NCI-H510A treated with DMSO at 0.1 percent for 48 hours (cell line): ENCODE measurements at regions not wholly inside any gene's neighbourhood (a gene's known extent, or its start where the extent isn't known, plus 50 kb on each side); places are given as distances from the start of the nearest gene placed in this dataset.
A peak's percentile ranks its signal among the peaks of the same experiment; 100 is the strongest.

Experiments
- DNase-seq: peaks from one replicate; lab custom pipeline; 2025; lab: John Stamatoyannopoulos, UW

- DNase-seq: peak; percentile 3
Measured at GRCh38 chr6:23154159-23154558, 584.8 kb downstream of the HDGFL1 start.

DNA sequence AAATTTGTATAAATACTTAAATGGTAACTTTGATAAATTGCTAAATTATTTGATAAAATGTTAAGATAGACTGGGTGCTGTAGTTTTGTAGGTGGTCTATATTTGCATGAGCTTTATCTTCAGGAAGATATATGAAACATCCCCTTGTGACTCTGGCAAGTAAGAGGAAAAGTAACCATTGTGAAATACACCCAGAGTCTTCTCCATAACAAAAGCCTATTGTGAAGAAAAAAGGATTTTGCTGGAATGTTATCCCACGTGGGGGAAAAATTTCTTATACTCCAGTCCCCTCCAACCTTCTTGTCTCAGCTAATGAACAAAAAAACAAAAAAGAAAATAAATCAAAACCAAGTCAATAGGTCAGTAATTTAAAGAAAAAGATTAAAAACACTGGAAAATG lies 600.7 kb downstream of the HDGFL1 start:
- DNase-seq: no peak

DNA sequence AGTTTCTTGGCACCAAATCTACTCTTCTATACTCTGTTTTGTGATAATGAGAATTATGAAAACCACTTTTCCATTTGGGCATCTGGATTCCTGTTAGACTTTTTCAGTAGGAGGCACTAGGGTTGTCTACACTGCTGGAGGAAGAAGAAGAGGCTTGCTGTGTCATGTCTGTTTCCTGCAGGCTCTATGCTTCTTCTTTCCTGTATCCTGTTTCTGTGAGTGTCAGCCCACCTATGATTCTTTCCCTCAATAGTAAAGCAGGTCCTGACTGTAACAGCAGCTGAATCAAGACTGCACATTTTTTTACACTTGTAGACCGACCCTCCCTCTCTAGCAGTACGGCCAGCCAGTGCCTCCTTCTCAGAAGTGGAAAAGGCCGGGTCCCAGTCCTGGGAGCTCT lies 603.9 kb downstream of the HDGFL1 start:
- DNase-seq: no peak

DNA sequence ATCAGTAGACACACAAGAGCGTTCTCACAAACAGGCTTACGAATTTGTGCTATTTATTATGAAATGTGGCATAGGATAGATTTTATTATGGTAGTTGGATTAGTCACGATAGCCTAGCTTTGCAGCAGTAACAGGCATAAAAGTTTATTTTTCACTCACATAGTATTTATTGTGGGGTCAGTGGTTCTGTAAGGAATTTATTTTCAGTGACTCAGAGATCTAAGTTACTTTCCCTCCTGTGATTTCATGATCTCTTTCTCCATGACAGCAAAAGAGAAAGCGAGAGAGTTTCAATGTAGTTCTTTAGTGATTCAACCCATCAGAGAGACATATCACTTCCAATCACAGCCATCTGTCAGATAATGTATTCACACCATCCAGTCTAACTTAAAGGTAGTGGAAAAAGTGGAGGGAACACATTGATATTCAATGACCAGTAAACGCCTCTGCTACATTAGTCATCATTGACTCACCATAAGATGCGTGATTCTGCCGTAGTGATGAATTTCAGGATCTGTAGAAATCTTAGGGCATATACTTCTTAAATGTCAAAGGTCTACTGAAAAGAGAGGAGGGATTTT lies 605.5 kb downstream of the HDGFL1 start:
- no peak for DNase-seq

- no peak for DNase-seq
Measured at GRCh38 chr6:23175391-23175790, 606.0 kb downstream of the HDGFL1 start.

- no peak for DNase-seq
Measured at GRCh38 chr6:23176471-23176870, 607.1 kb downstream of the HDGFL1 start.

DNA sequence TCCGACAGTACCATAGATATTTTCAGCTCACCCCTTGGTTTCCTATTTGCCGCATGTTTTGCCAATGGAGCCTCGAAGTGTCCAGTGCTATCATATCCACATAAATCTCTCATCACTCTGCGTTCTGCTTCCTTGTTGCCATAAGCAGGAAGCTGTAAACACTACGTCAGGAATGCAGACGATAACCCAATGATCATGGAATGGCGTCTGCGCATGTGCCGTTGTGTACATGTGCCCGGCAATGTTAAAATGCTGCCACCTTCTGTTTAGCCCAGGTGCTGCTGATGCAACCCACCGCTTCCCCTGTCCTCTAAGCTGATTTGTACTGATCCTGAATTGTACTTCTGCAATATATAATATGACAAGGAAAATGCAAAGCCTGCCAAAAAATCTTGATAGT lies 607.5 kb downstream of the HDGFL1 start:
- DNase-seq: peak; percentile 4

GRCh38 chr6:23177806-23178205 lies 608.4 kb downstream of the HDGFL1 start:
- DNase-seq: no peak

GRCh38 chr6:23179994-23180393 lies 610.6 kb downstream of the HDGFL1 start:
- no peak for DNase-seq

GRCh38 chr6:23180504-23181293 lies 611.3 kb downstream of the HDGFL1 start:
- DNase-seq: peak; percentile 13

DNA sequence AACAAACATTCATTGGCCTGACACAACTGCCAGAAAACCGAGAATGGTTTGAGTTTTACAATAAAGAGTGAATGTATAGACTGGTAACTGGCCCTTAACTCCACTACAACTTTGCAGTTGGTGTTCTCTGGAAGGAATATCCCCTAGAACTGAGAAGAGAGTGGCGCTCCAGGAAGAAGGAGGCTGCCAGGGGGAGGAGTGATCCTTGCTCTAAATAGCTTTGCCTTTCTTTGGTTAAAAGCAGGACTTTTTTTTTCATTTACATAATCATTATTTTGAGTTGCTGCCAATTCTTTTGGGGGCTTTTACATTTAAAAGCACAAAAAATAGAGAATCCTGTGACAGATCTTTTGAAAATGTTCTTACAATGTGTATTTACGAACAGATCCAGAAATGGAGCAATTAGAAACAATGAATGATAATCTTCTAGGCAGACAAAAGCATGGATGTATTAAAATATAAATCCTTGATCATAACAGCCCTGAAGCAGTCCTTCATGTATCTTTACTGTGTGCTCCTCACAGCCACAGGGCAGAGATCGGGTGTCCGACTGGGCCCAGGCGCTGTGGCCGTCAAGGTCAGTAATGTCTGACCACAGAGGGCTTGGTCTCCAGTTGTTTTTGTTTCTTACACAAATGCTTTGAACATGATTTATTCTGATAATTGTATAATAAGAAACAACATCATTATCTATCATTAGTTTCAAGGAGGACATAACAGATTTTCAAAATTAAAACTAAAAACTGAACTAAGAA lies 612.2 kb downstream of the HDGFL1 start:
- DNase-seq: no peak

GRCh38 chr6:23183846-23184245 lies 614.5 kb downstream of the HDGFL1 start:
- no peak for DNase-seq

- DNase-seq: no peak
Measured at GRCh38 chr6:23184351-23184750, 615.0 kb downstream of the HDGFL1 start.

- DNase-seq: no peak
Measured at GRCh38 chr6:23195487-23195886, 626.1 kb downstream of the HDGFL1 start.

DNA sequence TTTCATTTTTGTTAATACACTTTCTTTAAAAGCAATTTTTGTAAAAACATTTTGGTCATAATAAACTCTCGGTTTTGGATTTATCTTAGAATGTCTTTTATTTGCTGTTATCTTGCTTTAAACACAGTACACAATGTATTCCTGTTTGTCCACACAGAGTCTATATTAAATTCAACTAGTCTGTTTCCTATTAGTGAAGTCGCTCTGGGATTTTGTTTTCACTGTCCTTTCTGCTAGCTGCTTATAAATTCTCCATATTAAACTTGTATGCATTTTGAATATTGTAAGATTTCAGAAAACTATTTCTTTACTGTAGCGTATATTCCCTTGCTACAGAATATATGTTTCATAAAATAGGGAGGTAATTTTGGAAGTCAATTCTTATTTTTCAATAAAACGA lies 630.2 kb downstream of the HDGFL1 start:
- no peak for DNase-seq

GRCh38 chr6:23200946-23201345 lies 631.6 kb downstream of the HDGFL1 start:
- no peak for DNase-seq

DNA sequence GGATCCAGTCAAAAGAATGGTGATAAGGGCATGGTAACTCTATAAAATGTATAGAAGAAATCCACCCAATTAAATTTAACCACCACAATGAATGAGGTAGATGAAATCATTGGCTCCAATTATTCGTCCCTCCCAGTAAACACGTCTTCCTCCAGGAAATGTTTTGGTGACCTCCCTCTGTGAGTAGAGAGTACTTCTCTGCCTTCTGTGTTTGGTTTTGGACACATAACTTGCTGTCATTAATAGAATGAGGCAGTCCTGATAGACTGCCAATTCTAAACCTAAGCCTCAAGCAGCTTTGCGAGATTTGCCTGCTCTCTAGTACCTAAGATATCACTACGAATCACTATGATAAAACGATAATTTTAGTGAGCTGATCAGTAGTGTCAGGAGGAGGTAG lies 632.8 kb downstream of the HDGFL1 start:
- DNase-seq: no peak

DNA sequence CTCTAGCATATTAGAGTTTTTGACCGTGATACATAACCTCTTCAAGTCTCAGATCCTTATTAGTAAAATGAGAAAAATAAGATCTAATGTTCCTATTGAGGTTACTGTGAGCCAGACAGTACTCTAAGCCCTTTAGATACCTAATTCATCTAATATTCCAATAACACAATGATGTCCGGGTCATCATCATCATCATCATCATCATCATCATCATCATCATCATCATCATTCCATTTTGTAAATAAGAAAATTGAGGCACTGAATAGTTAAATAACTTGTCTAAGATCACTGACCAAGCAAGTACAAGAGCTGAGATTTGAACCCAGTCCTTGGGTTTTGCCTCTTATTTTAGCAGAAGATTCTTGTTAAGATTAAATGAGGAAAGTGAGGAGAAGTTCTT lies 643.0 kb downstream of the HDGFL1 start:
- DNase-seq: no peak

GRCh38 chr6:23213193-23213592 lies 643.8 kb downstream of the HDGFL1 start:
- no peak for DNase-seq

DNA sequence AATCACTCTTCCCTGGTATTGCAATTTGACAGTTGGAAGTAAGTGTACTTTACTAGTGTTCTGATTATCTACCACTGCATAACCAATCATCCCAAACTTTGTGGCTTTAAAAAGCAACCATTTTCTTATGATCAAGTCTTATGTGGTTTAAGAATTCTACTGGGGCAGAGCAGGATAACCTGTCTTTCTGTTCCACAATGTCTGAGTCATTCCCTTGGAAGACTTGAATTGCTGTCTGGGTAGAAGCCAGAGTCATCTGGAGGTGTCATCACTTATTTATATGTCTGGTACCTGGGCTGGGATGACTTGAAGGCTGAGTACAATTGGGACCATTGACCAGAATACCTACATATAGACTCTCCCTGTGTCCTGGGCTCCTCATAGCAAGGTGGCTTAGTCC lies 644.3 kb downstream of the HDGFL1 start:
- no peak for DNase-seq

GRCh38 chr6:23218751-23219150 lies 649.4 kb downstream of the HDGFL1 start:
- DNase-seq: peak; percentile 25

- no peak for DNase-seq
Measured at GRCh38 chr6:23222724-23223123, 653.4 kb downstream of the HDGFL1 start.

GRCh38 chr6:23224540-23224939 lies 655.2 kb downstream of the HDGFL1 start:
- no peak for DNase-seq
